SHP77 (cell line): ENCODE measurements at regions not wholly inside any gene's neighbourhood (a gene's known extent, or its start where the extent isn't known, plus 50 kb on each side); places are given as distances from the start of the nearest gene placed in this dataset.

ENCODE experiments used
- DNase-seq, 2 experiments: peaks; one replicate each; lab custom pipeline; 2025; lab: John Stamatoyannopoulos, UW

GRCh38 chr9:108188976-108189375, 666.8 kb downstream of the ACTL7B start:
- DNase-seq: no peak

- DNase-seq: no peak
These were observed 667.3 kb downstream of the ACTL7B start for GRCh38 chr9:108188482-108188881.

GRCh38 chr9:108186642-108187395, 669.0 kb downstream of the ACTL7B start:
- no peak for DNase-seq

- DNase-seq: no peak
These were observed 670.2 kb downstream of the ACTL7B start for GRCh38 chr9:108185613-108186012.

- no peak for DNase-seq
These were observed 670.8 kb downstream of the ACTL7B start for GRCh38 chr9:108184941-108185340.

GRCh38 chr9:108184009-108184408, 671.8 kb downstream of the ACTL7B start:
- DNase-seq: no peak

GRCh38 chr9:108182950-108183381, 672.8 kb downstream of the ACTL7B start:
- no peak for DNase-seq

GRCh38 chr9:108182270-108182669, 673.5 kb downstream of the ACTL7B start:
- DNase-seq: no peak

GRCh38 chr9:108181441-108181840, 674.3 kb downstream of the ACTL7B start:
- DNase-seq: no peak

- DNase-seq: peak; percentile 13 to 45
These were observed 675.2 kb downstream of the ACTL7B start for GRCh38 chr9:108180541-108180940.

GRCh38 chr9:108178318-108178717, 677.5 kb downstream of the ACTL7B start:
- no peak for DNase-seq

GRCh38 chr9:108168236-108168850, 678.8 kb upstream of the KLF4 start:
- DNase-seq: no peak

- DNase-seq: no peak
These were observed 677.7 kb upstream of the KLF4 start for GRCh38 chr9:108167136-108167900.

- no peak for DNase-seq
These were observed 677.0 kb upstream of the KLF4 start for GRCh38 chr9:108166519-108166918.

- no peak for DNase-seq
These were observed 673.9 kb upstream of the KLF4 start for GRCh38 chr9:108163321-108164005.

- DNase-seq: no peak
These were observed 673.1 kb upstream of the KLF4 start for GRCh38 chr9:108162664-108163063.

GRCh38 chr9:108161503-108161902, 671.9 kb upstream of the KLF4 start:
- no peak for DNase-seq

GRCh38 chr9:108160706-108161355, 671.3 kb upstream of the KLF4 start:
- no peak for DNase-seq

GRCh38 chr9:108160039-108160438, 670.5 kb upstream of the KLF4 start:
- DNase-seq: no peak

GRCh38 chr9:108158236-108158995, 668.8 kb upstream of the KLF4 start:
- DNase-seq: no peak
